ENCODE measurements at regions not wholly inside any gene's neighbourhood (a gene's known extent, or its start where the extent isn't known, plus 50 kb on each side); places are given as distances from the start of the nearest gene placed in this dataset.
A peak's percentile ranks its signal among the peaks of the same experiment; 100 is the strongest.

DNA sequence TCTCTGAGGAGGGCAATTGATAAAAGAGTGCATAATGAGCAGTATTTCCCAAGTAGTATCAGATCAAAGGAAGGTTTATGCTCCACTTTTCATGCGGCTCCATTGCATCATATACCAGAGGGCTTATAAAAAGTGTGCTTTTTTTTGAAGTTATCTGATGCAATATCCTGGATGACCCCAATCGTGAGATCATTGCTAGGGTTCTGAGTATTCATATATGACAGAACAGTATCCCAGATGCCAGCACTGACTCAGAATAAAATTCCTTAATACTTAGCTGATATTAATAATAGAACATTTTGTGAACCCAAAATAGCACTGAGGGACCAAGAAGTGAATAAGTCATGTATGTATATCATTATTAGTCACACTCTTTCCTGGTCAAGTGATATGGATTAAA, 945.5 kb upstream of the AGA start:
- ATAC-seq (ENCODE audit: low read depth) (no peak), DNase-seq (peak; percentile 1)
- Histone ChIP-seq H3K36me3 (ENCODE audit: control insufficient read depth, insufficient read depth, low read length) (no peaks in the 10 kb centered on the region), H3K4ac (ENCODE audit: low read depth, low read length) (no peak overlapping the region), H2AK5ac (ENCODE audit: low read depth, low read length) (no peak overlapping the region), H3K23ac (ENCODE audit: low read depth, low read length) (no peak overlapping the region), H2BK5ac (ENCODE audit: low read depth, low read length, poor library complexity, severe bottlenecking) (no peak overlapping the region), H3K9ac (ENCODE audit: low read depth, low read length) (no peak overlapping the region), H3K56ac (ENCODE audit: extremely low read depth, insufficient read depth, low read length) (no peak overlapping the region), H2BK15ac (ENCODE audit: low read depth, low read length) (no peak overlapping the region), H3K4me1 (ENCODE audit: control insufficient read depth, insufficient read depth, low read length) (no peaks in the 10 kb centered on the region), H4K91ac (ENCODE audit: insufficient read depth, low read depth, low read length) (no peak overlapping the region), H3K4me3 (ENCODE audit: insufficient read depth, low read depth, low read length) (no peak overlapping the region), H3K9me3 (ENCODE audit: control insufficient read depth, insufficient read depth, low read length) (no peaks in the 10 kb centered on the region), H4K8ac (ENCODE audit: low read depth in 2 of 2, low read length in 2 of 2) (no peak overlapping the region), H4K5ac (ENCODE audit: low read depth, low read length) (no peak overlapping the region), H3K27ac (ENCODE audit: insufficient read depth, low read length) (no peak overlapping the region), H2AFZ (replicated peaks; ENCODE audit: low read length, poor library complexity) (no peak overlapping the region), H3K79me1 (ENCODE audit: low read depth in 1 of 2, low read length in 2 of 2) (no peaks in the 10 kb centered on the region), H2BK20ac (ENCODE audit: low read depth, low read length) (no peak overlapping the region), H3K14ac (replicated peaks; ENCODE audit: low read depth, low read length) (no peak overlapping the region), H3K4me2 (ENCODE audit: low read depth, low read length) (no peak overlapping the region), H3K27me3 (ENCODE audit: control insufficient read depth, insufficient read depth, low read length) (no peaks in the 10 kb centered on the region), H2AK9ac (replicated peaks; ENCODE audit: low read depth, low read length, poor library complexity) (no peak overlapping the region), H4K20me1 (ENCODE audit: insufficient read depth, low read length) (no peaks in the 10 kb centered on the region), H3K9me1 (ENCODE audit: insufficient read depth, low read length) (no peaks in the 10 kb centered on the region), H3K18ac (ENCODE audit: low read depth, low read length) (no peak overlapping the region), H2BK120ac (ENCODE audit: low read depth, low read length) (no peak overlapping the region)
- intact Hi-C loops (cut with micrococcal nuclease): no loop called here
- in situ Hi-C loops (cut with MboI; ENCODE audit: low sequenced_read_pairs): no loop called here
- WGBS, 2 experiments (ENCODE audit: extremely low coverage in 2 of 2, insufficient read length in 1 of 2): no CpG with 5 or more reads among the region's 2 CpGs
- ChIA-PET CTCF (no interaction called here), POLR2A (ENCODE audit: unreplicated experiment) (no interaction called here)
- BruUV-seq (replicated peaks): no TSS peak
- dilution Hi-C loops (cut with HindIII; ENCODE audit: low sequenced_read_pairs, unreplicated experiment): no loop called here
- TF ChIP-seq MAFK (IDR thresholded peaks at IDR 0.05; ENCODE audit: low read depth, low read length): no peak

All from IMR-90 (cell line).